ENCODE measurements at regions not wholly inside any gene's neighbourhood (a gene's known extent, or its start where the extent isn't known, plus 50 kb on each side); places are given as distances from the start of the nearest gene placed in this dataset.
"Not testable (repeated sequence)": the region's sequence is repeated elsewhere in the genome, so short reads cannot be mapped to it uniquely, and the experiment has no call there.

DNA sequence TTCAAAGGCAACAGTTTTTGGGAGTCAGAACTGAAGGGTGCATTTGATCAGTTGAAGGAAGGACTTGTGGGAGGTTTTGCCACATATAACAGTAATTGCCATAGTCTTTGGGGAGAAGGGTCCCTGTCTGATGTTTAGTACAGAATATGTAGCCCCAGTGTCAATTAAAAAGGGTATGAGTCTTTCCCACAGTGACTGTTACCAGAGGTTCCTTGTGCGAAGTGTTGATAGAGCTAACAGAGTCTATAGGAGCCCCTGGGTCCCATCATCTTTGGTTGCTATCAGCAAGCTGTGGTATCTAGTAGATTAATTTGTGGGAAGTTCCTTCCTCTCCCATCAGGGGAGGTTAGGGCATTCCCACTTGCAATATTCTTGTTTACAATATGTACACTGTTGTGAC lies 329.2 kb downstream of the PTPRU start:
- FAIRE-seq (no peak), DNase-seq (ENCODE audit: insufficient read length, low spot score) (no peak)

DNA sequence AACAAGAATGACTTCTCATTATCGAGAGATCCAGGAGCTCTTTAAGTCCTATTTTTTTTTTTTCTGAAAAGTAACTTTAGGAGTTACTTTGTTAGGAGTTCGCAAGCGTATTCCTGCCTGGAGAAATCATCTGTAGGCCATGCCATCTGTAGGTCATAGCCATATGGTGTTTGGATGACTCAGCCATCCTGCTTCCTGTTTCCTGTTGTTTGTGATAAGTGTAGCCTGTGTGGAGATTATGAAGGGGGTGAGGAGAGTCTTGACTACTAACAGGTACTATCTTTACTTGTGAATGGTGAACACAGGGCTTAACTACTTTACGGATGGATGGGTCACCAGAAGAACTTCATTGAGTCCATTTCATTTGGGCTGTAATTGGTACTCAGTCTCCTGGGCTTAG lies 327.2 kb downstream of the PTPRU start:
- DNase-seq (ENCODE audit: insufficient read length, low spot score) (no peak), FAIRE-seq (no peak)

DNA sequence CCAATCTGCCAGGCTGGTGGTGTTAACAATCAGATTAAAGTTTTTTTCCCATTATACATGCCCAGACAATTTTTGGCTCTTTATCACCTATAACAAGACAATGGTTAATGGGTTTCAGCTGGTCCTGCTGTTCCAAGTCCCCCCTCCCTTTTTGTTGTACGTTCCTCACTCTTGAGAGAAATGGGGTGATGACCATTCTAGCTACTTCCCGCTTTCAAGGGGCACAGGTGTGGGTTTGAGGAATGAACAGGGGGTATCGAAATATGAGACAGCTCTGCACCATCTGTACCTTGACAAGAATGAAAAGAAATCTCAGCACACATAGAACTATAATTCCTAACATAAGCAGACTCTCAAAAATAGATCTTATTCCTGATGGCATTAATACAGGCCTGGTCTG lies 326.8 kb downstream of the PTPRU start:
- no peak for DNase-seq (ENCODE audit: insufficient read length, low spot score)
- FAIRE-seq, result no peak

DNA sequence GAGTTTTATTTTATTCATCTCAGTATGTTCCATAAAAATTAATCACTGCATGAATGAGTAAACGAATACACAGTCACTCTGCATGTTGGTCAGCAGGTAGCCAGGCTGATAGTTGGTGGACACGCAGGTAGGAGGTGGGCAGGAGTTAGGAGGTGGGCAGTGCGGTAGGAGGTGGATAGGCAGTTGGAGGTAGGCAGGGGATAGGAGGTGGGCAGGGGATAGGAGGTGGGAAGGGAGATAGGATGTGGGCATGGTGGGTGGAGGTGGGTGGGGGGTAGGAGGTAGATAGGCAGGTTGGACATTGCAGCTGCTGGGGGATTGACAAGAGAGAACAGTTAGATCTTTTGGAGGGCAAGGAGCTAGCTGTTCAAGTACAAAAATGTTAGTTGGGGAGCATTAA lies 322.7 kb downstream of the PTPRU start:
- DNase-seq (ENCODE audit: insufficient read length, low spot score) (no peak), FAIRE-seq (no peak)

DNA sequence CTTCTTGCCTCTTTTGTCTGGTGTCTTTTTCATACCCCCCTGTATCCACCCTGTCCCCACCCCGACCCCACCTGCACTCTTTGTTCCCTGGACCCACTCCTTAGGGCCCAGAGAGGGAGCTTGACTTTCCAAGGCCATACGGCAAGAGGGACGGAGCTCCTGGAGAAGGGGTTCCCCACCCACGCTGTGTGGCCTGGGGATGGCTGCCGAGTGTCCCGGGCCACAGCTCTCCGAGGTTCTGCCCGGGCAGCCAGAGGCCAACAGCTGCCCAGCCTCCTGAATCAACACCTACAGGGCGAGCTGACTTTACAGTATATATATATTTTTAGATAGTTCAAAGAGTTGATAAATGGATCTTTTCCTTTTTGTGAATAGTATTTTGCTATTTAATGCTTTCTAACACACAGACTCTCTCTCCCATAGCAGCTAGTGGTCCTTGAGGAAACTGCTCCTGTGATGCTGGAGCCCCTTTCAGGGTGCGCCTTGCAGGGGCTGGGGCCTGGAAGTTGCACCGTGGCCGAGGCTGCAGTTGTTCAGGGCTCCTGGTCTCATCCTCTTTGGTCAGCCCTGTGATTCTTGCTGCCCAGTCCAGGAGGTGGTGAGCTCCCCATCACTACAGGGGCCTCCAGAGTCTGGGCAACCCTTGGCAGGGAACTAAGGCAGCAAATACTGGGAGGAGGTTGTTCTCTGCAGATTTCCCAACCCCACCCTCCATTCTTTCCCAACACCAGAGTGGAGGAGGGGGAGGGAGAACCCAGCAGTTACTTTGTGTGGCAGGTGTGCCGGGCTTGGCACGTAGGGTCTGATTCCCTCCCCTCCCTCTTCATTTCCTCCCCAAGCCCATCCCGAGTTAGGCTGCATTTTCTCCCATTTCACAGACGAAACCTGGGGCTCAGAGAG lies 321.6 kb downstream of the PTPRU start:
- FAIRE-seq, result no peak
- DNase-seq (ENCODE audit: insufficient read length, low spot score), result no peak

DNA sequence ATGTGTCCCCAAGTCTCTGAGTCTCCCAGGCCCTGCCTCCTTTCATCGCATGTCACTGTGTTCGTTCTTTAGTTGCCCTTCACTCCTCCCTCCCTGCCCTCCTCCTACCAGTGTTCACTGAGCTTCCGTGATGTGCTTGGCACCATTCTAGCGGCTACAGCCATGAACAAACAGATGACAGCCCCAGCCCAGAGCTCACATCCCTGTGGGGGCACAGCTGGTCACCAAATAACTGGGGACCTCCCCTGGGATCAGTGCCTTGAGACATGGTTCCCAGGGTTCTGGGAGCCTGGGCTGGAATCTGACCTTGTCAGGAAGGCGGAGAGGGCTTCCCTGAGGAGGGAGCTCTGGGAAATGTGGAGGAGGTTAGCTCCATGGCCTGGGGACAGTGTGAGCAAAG lies 320.7 kb downstream of the PTPRU start:
- no peak for DNase-seq (ENCODE audit: insufficient read length, low spot score)
- FAIRE-seq, result no peak

DNA sequence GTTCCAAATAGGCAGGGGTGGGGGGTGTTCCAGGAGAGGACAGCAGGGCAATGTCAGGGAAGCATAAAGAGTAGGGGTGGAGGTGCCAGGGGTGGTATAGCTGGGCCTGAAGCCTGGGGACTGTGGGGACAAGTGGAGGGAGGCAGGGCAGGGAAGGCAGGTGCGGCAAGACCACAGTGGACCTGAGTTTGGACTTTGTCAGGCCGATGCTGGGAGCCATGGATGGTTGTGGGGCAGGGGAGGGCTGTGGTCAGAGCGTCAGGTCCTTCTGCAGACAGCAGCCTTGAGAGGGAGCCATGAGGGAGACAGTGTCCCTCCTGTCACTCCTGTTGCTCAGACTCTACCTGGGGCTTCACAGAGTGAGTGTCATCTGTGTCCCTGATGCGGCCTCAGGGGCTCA lies 320.3 kb downstream of the PTPRU start:
- no peak for FAIRE-seq

DNA sequence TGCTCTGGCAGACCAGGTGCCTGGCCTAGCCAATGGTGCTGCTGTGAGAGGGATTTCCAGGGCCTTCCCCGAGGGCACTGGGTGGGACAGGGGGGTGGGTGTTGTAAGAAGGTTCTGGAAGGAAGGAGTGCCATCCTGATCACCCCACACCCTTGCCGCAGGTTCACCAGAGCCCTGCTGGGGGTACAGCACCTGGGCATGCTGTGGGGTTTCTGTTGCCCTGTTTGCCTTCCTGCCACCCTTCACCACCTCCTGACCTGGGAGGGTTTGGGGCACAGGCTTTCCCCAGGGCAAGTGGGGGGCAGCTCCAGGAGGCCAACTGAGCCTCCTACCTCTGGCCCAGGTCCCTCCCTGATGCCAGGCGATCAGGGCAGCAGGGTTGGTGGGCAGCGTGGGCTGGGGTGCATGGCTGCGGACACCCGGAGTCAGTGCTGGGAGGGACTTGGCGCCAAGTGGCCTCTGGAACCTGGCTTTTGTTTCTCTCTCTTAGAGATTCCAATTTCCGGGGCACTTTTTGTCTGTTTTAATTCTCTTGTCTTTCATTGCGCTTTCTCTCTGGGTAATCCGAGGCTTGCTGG lies 318.8 kb downstream of the PTPRU start:
- no peak for FAIRE-seq

More for the DNA sequence above, 320.3 kb downstream of the PTPRU start:
- DNase-seq (ENCODE audit: insufficient read length, low spot score), result no peak

DNA sequence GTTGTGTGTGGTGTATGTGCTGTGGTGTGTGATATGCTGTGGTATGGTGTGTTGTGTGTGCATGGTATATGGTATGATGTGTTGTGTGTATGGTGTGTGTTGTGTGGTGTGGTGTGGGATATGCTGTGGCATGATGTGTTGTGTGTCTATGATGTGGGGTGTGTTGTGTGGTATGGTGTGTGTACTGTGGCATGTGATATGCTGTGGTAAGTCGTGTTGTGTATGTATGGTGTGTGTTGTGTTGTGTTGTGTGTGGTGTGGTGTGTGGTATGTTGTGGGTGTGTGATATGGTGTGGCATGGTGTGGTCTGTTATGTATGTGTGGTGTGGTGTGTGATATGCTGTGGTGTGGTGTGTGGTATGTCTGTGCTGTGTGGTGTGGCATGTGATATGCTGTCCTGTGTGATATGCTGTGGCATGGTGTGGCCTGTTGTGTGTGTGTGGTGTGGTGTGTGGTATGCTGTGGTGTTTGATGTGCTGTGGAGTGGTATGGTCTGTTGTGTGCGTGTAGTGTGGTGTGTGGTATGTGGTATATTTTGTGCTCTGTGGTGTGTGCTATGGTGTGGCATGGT lies 318.0 kb downstream of the PTPRU start:
- no peak for FAIRE-seq
- DNase-seq (ENCODE audit: insufficient read length, low spot score), result no peak

More for the DNA sequence above, 318.8 kb downstream of the PTPRU start:
- no peak for DNase-seq (ENCODE audit: insufficient read length, low spot score)

DNA sequence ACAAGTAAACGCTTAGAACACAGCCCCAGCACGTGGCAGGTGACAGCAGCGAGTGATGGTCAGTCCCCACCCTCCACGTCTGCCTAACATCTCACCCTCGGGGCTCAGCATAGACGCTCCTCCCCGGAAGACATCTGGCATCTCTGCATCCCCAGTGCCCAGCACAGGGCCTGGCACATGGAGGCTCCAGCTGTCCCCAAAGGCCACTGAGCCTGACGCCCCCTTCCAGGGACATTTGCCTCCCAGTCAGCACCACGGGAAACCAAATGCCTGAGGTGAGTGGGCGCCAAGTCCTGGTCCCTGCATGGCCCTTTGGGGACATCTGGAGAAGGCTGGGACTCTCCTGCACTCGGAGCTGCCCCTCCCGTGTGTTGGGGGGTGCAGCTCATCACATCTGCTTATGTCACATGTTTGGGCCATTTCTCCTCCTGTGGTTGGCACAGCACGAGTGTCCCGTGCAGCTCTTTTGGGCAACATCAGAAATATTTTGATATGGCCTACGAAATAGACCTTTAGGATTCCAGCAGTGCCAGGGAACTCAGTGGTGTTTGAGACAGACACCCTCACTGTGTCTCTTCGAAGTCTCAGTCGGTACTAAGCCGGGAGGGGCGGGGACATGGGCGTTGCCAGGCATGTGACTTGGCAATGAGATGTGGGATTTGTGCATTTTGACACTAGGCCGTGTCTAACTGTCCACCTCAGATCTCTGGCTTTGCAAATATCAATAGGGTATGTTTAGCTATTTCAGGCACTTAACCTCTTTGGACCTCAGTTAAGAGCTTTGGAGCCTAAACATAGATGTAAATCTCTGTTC lies 315.0 kb downstream of the PTPRU start:
- no peak for FAIRE-seq
- DNase-seq (ENCODE audit: insufficient read length, low spot score), result no peak

DNA sequence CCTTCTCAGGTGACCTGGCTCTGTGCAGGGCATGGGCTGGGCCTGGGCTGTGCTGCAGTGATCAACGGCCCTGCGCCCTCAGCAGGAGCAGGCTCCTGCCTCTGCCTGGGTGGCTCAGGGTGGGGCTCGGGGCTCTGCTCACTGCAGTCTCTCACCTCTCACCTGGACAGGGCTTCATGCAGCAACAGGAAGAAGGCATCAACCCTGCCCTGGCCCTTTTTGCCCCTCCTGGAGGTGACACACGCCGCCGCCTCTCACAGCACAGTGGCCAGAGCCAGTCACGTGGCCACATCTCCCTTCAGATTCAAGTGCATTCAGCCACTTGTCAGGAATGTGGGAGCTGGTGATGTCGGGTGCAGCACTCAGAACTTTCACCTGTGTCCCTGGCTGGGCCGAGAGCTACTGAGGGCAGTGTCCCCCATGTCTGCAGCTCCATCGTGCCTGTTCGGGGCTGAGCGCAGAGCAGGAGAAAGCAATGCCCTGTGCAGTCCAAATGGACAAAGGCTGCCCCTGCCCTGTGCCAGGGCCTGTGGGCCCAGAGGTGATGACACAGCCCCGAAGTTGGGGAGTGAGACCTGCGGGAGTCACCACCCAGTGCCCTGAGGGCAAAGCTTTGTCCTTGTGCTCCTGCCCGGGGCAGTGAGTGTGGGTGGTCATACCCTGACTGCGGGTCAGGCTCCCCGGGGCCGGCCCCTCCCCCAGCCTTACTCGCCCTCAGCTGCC lies 314.0 kb downstream of the PTPRU start:
- FAIRE-seq, result no peak
- no peak for DNase-seq (ENCODE audit: insufficient read length, low spot score)

DNA sequence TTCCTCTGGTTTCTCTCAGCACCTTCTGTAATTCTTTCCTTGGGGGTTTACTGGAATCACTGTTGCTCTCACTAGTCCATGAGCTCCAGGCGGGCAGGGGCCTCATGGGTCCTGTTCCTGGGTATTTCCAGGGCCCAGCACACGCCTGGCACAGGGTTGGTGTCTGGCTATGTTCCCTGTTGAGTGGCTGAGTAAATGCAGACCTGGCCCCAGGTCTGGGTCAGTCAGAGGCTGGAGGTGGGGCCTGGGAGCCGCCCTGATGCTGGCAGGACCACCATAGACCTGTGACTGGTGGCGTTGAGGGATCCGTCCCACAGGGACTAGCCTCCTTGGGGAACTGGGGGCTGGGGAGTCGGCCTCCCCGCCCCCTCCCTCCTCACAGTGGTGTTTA lies 313.4 kb downstream of the PTPRU start:
- FAIRE-seq; DNase-seq (ENCODE audit: insufficient read length, low spot score): not testable (repeated sequence)

DNA sequence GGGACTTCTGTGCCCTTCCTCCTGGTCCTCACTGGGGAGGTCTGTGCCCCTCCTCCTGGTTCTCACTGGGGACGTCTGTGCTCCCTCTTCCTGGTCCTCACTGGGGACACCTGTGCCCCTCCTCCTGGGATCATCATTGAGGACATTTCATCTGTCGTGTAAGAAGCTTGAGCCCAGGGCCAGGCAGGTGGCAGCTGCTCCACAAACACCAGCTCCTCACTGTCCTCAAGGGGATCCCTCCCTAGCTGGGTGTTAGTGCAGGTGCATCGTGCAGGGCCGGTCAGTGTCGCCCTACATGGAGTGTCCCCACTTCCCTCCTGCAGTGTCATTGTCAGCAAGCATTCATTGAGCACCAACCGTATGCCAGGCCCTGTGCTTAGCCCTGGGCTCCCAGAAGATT lies 312.7 kb downstream of the PTPRU start:
- DNase-seq (ENCODE audit: insufficient read length, low spot score) (no peak), FAIRE-seq (no peak)

DNA sequence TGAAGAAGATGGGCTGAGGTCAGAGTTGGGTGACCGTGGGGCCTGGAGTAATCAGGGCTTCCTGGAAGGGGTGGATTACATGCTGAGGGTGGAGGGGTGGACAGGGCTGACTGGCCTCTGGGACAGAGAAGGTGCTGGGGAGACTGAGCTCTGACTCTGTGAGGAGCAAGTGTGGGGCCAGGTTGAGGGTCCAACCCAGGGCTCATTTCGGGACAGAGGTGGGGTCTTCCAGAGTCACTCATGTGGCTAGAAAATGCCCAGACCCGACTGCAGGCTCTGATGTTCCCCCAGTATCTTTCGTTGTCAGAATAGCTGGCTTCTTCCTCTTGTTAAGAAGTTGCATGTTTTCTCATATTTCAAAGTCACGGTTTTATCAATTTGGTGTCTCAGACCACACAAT lies 311.8 kb downstream of the PTPRU start:
- FAIRE-seq (no peak), DNase-seq (ENCODE audit: insufficient read length, low spot score) (no peak)

DNA sequence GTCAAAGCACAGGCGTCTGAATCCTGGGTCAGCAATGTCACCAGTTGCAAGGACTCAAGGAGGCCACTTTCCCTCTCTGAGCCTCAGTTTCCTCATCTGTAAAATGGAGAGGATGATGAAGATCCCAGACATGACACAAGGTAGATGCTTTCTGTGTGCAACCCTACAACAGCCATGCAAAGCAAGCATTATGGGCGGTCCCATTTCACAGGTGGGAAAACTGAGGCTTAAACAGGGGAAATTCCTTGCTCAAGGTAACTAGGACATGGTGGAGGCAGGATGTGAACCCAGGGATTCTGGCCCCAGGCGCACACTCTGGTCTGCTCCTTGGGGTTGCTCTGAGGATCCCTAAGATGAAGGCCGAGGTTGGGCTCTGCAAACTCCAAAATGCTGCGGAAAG lies 311.0 kb downstream of the PTPRU start:
- no peak for FAIRE-seq

DNA sequence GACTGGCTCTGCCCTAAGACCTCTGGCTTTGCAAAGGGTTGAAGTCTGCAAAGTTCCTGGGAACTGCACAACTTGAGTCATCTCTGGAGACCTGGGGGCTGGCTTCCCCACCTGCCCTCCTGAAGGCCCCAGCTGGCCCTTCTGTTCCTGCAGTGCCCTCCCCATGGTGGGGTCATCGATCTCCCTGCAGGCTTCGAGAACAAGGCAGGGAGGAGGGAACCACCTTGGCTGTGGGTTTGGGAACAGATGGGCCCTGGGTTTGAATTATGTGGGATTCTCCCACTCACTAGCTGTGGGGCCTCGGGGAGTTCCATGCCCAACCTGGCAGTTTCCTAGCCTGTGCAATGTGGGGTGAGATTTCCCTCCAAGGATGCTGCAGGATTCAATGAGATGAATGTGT lies 310.2 kb downstream of the PTPRU start:
- DNase-seq (ENCODE audit: insufficient read length, low spot score) (no peak), FAIRE-seq (no peak)

More for the DNA sequence above, 311.0 kb downstream of the PTPRU start:
- DNase-seq (ENCODE audit: insufficient read length, low spot score), result no peak

DNA sequence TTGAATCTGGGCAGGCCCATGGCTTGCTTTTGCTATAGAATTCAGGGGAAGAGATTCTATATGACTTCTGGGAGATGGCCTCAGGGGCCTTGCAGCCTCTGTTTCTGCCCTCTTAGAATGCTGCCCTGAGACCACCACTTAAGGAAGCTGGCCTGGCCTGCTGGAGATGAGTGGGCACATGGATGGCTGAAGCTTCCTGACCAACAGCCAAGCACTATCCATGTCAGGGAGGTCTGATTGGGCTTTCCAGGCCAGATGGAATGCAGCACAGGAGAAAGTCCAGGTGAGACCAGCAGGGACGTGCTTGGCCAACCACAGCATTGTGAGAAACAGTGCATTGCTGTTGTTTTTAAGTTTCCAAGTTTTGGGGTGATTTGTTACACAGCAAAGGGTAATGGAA lies 308.1 kb downstream of the PTPRU start:
- no peak for DNase-seq (ENCODE audit: insufficient read length, low spot score)
- no peak for FAIRE-seq

DNA sequence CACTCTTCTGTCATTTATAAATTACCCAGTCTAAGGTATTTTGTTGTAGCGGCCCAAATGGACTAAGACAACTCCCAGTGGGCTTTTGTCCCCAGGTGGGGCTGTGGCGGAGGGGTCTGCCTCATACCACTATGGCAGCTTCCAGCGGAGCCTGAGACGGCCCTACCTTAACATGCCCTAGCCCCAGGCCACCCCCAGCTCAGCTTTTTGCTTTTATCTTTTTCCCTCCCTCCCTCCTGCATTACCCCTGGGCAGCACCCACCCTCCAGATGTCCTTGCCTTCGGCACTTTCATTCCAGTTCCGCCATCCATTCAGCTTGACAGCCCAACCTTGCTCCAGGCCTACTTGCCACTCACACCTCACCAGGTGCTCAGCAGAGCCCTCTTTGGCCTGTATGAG lies 307.3 kb downstream of the PTPRU start:
- no peak for FAIRE-seq
- DNase-seq (ENCODE audit: insufficient read length, low spot score), result no peak

DNA sequence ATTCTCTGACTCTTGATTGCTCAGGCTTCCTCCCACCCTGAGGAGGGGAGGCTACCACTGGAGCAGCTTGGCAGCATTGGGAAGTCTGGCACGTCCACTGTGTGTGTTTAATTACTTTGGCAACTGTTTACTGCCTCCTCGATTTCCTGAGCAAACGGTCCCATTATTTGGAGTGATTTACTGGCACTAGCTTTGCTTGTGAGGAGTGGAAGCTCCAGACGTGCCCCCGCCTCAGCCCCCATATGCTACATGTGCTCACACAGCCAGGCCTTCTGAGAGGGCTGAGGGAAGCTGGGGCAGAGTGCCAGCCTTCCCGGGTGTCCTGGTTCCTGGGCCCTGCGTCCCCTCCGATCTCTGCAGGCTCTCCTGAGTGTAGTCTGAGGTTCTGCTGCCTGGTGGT lies 306.2 kb downstream of the PTPRU start:
- DNase-seq (ENCODE audit: insufficient read length, low spot score) (no peak), FAIRE-seq (no peak)

DNA sequence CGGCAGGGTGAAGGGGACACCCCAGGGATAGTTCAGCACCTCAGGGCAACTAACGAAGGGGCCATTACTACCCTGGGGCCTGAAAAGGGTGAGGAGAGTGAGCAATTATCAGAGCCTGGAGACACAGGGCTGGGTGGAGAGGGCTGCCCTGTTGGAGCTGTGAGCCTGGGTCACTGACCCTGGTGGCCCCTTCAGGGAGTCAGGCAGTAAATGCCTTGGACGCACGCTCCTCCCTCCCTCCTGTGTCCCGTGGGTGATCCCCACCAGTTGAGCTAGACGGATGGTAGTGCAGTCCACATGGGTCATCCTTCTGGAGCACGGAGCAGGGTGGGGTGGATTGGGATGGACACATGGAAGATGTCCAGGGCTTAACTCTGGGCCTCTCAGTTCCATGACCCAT lies 305.3 kb downstream of the PTPRU start:
- no peak for FAIRE-seq
- no peak for DNase-seq (ENCODE audit: insufficient read length, low spot score)
